Psoas muscle (tissue), 7 donors: ENCODE measurements at regions not wholly inside any gene's neighbourhood (a gene's known extent, or its start where the extent isn't known, plus 50 kb on each side); places are given as distances from the start of the nearest gene placed in this dataset.

Experiments
- ATAC-seq, 4 donors: fragments of 200-7000 bp; cut with Tn5 transposase; one replicate each; pipeline ENCODE4 v1.9.1; 2020; ENCODE audit warnings: moderate library complexity in 3 of 4, mild to moderate bottlenecking in 2 of 4
- DNase-seq, 2 donors: peaks; one replicate each; pipeline ENCODE4 v3.0.0-alpha.2; 2020
- H3K27ac ChIP-seq: fragments of 200-600 bp; one replicate; pipeline ENCODE4 v1.8.0; 2022
- H3K27me3 ChIP-seq, 3 donors: fragments of 200-600 bp in 1 of 3; one replicate each; pipeline versions ENCODE4 v1.6.1 to v1.8.0; 2013 to 2022; ENCODE audit warnings: low read length in 2 of 3, mild to moderate bottlenecking in 2 of 3, moderate library complexity in 1 of 3; ENCODE audit not compliant: insufficient read depth in 3 of 3
- H3K36me3 ChIP-seq, 2 donors: fragments of 200-600 bp in 1 of 2; one replicate each; pipeline versions ENCODE4 v1.6.1 to v1.8.0; 2013 to 2022; ENCODE audit warnings: low read depth in 1 of 2, mild to moderate bottlenecking in 1 of 2, moderate library complexity in 1 of 2; ENCODE audit not compliant: insufficient read depth in 1 of 2
- H3K4me1 ChIP-seq: fragments of 200-600 bp; one replicate; pipeline ENCODE4 v1.8.0; 2022
- H3K4me3 ChIP-seq: fragments of 200-600 bp; one replicate; pipeline ENCODE4 v1.8.0; 2022; ENCODE audit warnings: mild to moderate bottlenecking
- H3K9me3 ChIP-seq: fragments of 200-600 bp; one replicate; pipeline ENCODE4 v1.8.0; 2022
- WGBS, 3 donors: extraction: QIAGEN DNeasy Blood & Tissue Kit; methylation state at CpG; one replicate each; pipeline versions ENCODE4 v1.1.6 to v1.1.7; 2013; 5-methylcytosine and 5-hydroxymethylcytosine counted together
- intact Hi-C, 2 donors: fragments of 100-400 bp; cut with DNase I; formaldehyde crosslinking; loops; one replicate each; pipeline versions ENCODE4 v1.11.0 to v1.14.2; 2022
- TF ChIP-seq, protein P1 (sequence below): fragments of 200-600 bp; IDR thresholded peaks from one replicate; pipeline ENCODE4 v1.8.0; 2022; ENCODE audit warnings: antibody characterized with exemption
- donor health status: healthy with polysubstance abuse.
- donor health status: DM: no; HTN: no; CAD: no; lungs with moderate emphysema.
- donor health status: Bipolar disorder and iron deficiency.
- donor health status: healthy.
- donor health status: DM: yes; HTN: yes; CAD: no.
- donor health status: DM: no; HTN: no; CAD: no.
- donor health status: DM: yes; HTN: yes; CAD: no.

GRCh38 chr15:95793231-95793630, 537.3 kb upstream of the NR2F2 start:
- H3K27me3 ChIP-seq: no peaks in the 10 kb centered on the region
- H3K4me3 ChIP-seq: no peak overlapping the region
- H3K27ac ChIP-seq: no peak overlapping the region
- DNase-seq: no peak
- H3K4me1 ChIP-seq: no peaks in the 10 kb centered on the region
- no peaks in the 10 kb centered on the region for H3K36me3 ChIP-seq
- WGBS, 3 donors: 83 to 86% (median 85%) methylated on average over 2 of the region's 2 CpGs
- intact Hi-C loops: no loop called here
- TF ChIP-seq, protein P1, sequence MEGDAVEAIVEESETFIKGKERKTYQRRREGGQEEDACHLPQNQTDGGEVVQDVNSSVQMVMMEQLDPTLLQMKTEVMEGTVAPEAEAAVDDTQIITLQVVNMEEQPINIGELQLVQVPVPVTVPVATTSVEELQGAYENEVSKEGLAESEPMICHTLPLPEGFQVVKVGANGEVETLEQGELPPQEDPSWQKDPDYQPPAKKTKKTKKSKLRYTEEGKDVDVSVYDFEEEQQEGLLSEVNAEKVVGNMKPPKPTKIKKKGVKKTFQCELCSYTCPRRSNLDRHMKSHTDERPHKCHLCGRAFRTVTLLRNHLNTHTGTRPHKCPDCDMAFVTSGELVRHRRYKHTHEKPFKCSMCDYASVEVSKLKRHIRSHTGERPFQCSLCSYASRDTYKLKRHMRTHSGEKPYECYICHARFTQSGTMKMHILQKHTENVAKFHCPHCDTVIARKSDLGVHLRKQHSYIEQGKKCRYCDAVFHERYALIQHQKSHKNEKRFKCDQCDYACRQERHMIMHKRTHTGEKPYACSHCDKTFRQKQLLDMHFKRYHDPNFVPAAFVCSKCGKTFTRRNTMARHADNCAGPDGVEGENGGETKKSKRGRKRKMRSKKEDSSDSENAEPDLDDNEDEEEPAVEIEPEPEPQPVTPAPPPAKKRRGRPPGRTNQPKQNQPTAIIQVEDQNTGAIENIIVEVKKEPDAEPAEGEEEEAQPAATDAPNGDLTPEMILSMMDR: no peak
- no peak for ATAC-seq
- no peaks in the 10 kb centered on the region for H3K9me3 ChIP-seq

GRCh38 chr15:95795386-95795785, 535.1 kb upstream of the NR2F2 start:
- no peaks in the 10 kb centered on the region for H3K9me3 ChIP-seq
- H3K27me3 ChIP-seq: no peaks in the 10 kb centered on the region
- ATAC-seq (no peak), DNase-seq (no peak)
- intact Hi-C loops: no loop called here
- H3K4me3 ChIP-seq: no peak overlapping the region
- no peak overlapping the region for H3K27ac ChIP-seq
- H3K4me1 ChIP-seq: no peaks in the 10 kb centered on the region
- 89 to 92% (median 92%) methylated on average over 1 of the region's 1 CpG for WGBS, 3 donors
- no peaks in the 10 kb centered on the region for H3K36me3 ChIP-seq
- TF ChIP-seq, protein P1: no peak

DNA sequence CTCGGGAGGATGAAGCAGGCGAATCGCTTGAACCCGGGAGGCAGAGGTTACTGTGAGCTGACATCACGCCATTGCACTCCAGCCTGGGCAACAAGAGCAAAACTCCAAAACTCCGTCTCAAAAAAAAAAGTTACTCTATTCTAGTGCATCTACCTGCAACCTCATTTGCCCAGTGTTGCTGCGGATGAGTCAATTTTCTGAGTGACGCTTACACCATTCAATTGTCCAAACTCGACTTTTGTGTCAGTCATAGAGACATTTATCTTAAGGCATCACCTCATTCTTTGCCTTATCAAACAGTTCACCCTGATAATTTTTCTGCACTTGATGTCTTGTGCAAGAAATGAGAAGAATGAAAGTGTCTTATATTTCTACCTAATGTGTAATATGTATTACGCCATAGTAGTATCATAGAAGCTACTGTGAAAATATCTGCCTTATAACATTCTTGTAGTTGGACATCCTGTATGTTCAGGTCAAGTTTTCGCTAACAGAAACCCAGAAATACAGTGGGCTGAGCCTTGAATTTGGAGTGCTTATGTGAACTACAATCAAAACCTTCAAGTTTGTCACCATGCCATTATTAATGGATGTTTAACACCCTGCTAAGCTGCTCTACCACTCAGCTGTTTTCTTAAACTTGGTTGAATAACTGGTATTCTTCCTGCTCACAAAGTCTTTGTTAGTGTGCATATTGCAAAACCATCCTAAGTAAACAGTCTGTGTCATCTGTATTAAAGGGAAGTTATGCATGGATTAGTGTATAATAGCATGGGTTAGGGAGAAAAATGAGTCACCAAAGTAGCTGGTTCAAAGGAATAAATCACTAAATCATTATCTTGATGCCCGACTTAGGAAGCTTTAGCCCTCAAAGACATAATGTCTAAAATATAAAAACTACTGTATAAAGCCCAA, 531.0 kb upstream of the NR2F2 start:
- WGBS, 3 donors: 92 to 95% (median 92%) methylated on average over 12 of the region's 12 CpGs
- TF ChIP-seq, protein P1: no peak

DNA sequence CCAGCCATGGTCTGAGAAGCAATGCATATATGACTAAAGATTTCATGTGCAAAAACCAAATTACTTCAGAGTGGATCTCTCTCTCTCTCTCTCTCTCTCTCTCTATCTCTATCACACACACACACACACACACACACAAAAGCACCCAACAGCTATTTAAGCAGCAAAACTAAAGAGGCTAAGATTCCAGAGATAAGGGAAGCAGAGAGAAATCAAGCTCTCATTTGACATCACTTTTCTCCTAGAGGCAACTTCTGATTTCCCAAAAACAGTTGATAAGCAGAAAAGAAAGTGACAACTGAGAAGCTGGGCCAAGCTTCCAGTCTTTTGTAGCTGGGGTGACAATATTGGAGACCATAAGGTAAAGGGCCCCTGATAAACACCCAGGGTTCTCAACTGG, 526.0 kb upstream of the NR2F2 start:
- no peak for ATAC-seq
- Histone ChIP-seq H3K27me3 (no peaks in the 10 kb centered on the region), H3K4me3 (no peak overlapping the region), H3K36me3 (no peaks in the 10 kb centered on the region), H3K9me3 (no peaks in the 10 kb centered on the region), H3K27ac (no peak overlapping the region), H3K4me1 (no peaks in the 10 kb centered on the region)
- no peak for DNase-seq
- TF ChIP-seq, protein P1: no peak
- intact Hi-C loops: no loop called here

More for the DNA sequence above, 531.0 kb upstream of the NR2F2 start:
- no peaks in the 10 kb centered on the region for H3K36me3 ChIP-seq
- no peak for ATAC-seq
- no peak overlapping the region for H3K27ac ChIP-seq
- H3K27me3 ChIP-seq: no peaks in the 10 kb centered on the region
- no peaks in the 10 kb centered on the region for H3K9me3 ChIP-seq
- intact Hi-C loops: no loop called here
- H3K4me3 ChIP-seq: no peak overlapping the region
- DNase-seq: no peak
- no peaks in the 10 kb centered on the region for H3K4me1 ChIP-seq

GRCh38 chr15:95812491-95812890, 518.0 kb upstream of the NR2F2 start:
- 58 to 66% (median 58%) methylated on average over 2 of the region's 2 CpGs for WGBS, 3 donors

More at GRCh38 chr15:95812491-95812890, 518.0 kb upstream of the NR2F2 start:
- ATAC-seq (no peak), DNase-seq (no peak)
- Histone ChIP-seq H3K9me3 (no peaks in the 10 kb centered on the region), H3K27ac (no peak overlapping the region), H3K27me3 (no peaks in the 10 kb centered on the region), H3K4me3 (no peak overlapping the region), H3K36me3 (no peaks in the 10 kb centered on the region), H3K4me1 (no peaks in the 10 kb centered on the region)
- intact Hi-C loops: no loop called here
- TF ChIP-seq, protein P1: no peak
